ENCODE measurements at regions not wholly inside any gene's neighbourhood (a gene's known extent, or its start where the extent isn't known, plus 50 kb on each side); places are given as distances from the start of the nearest gene placed in this dataset.

DNA sequence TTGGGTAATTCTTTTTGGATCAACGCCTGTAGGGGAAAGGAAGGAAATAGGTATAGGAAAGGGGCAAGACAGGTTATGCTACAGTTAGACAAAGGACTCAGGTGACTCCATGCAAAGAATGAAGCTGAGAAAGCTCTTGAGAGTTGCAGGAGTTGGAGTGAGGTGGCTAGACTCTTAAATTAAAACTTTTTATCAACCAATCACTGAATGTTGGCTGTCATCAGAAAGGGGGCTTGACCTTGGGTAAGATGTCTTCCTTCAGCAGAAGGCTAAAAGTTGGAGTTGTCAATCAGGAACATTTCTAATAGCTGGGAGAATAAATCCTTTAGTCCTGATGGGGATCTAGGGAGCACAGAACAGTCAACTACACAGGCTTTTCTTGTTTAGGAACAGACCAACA lies 595.4 kb downstream of the SLC16A7 start:
- TF ChIP-seq POLR2AphosphoS5 (IDR thresholded peaks at IDR 0.05) (no peak), EP300 (IDR thresholded peaks at IDR 0.05) (no peak), POLR2A (IDR thresholded peaks at IDR 0.05) (no peak)
- TF ChIP-seq, protein P1, sequence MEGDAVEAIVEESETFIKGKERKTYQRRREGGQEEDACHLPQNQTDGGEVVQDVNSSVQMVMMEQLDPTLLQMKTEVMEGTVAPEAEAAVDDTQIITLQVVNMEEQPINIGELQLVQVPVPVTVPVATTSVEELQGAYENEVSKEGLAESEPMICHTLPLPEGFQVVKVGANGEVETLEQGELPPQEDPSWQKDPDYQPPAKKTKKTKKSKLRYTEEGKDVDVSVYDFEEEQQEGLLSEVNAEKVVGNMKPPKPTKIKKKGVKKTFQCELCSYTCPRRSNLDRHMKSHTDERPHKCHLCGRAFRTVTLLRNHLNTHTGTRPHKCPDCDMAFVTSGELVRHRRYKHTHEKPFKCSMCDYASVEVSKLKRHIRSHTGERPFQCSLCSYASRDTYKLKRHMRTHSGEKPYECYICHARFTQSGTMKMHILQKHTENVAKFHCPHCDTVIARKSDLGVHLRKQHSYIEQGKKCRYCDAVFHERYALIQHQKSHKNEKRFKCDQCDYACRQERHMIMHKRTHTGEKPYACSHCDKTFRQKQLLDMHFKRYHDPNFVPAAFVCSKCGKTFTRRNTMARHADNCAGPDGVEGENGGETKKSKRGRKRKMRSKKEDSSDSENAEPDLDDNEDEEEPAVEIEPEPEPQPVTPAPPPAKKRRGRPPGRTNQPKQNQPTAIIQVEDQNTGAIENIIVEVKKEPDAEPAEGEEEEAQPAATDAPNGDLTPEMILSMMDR (IDR thresholded peaks at IDR 0.05) = no peak

DNA sequence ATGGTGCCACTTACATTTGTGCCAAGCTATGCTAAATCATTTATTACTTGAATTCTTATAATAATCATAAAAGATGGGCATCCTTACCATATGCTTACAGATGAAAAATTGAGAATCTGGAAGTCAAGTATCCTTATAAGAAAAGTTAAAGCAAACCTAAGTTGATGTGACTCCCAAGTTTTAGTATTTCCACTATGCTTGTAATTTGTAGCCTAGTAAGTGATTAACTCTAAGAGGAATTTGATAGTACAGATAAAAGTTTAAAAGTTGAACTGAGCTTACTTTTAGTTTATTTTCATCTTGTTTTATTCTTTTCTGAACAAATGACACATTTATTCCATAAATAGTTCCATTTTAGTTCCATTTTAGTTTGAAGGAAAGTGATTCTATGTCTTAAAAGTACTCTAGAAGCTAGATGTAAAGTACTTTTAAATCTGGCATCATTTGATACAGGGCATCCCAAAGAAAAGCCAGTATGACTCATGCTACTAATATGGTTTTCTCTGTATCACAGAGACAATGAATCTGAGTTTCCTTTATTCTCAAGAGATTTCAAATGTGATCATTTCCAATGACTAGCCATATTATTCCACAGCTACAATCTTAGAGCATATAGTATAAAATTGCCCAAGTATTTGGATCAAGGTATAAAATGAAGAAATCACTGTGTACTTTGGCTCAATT lies 596.0 kb downstream of the SLC16A7 start:
- no peak overlapping the region for H3K27ac ChIP-seq
- ATAC-seq (ENCODE audit: low FRiP score in 2 of 2) = no peak
- H3K36me3 ChIP-seq = no peaks in the 10 kb centered on the region
- H3K9me3 ChIP-seq = no peaks in the 10 kb centered on the region
- H3K4me1 ChIP-seq = no peaks in the 10 kb centered on the region
- no peaks in the 10 kb centered on the region for H3K27me3 ChIP-seq
- no peak for TF ChIP-seq EP300 (IDR thresholded peaks at IDR 0.05)
- TF ChIP-seq, protein P1 (IDR thresholded peaks at IDR 0.05) = no peak
- no peak for TF ChIP-seq POLR2AphosphoS5 (IDR thresholded peaks at IDR 0.05)
- no peak for TF ChIP-seq POLR2A (IDR thresholded peaks at IDR 0.05)
- DNase-seq = no peak
- H3K4me3 ChIP-seq = no peak overlapping the region

More for the DNA sequence above, 595.4 kb downstream of the SLC16A7 start:
- no peaks in the 10 kb centered on the region for H3K4me1 ChIP-seq
- ATAC-seq (ENCODE audit: low FRiP score in 2 of 2) = no peak
- no peak overlapping the region for H3K4me3 ChIP-seq
- no peak for DNase-seq
- 62 to 72% methylated on average over 1 of the region's 1 CpG for WGBS, 2 donors
- H3K27me3 ChIP-seq = no peaks in the 10 kb centered on the region
- no peaks in the 10 kb centered on the region for H3K36me3 ChIP-seq
- H3K27ac ChIP-seq = no peak overlapping the region
- H3K9me3 ChIP-seq = no peaks in the 10 kb centered on the region

DNA sequence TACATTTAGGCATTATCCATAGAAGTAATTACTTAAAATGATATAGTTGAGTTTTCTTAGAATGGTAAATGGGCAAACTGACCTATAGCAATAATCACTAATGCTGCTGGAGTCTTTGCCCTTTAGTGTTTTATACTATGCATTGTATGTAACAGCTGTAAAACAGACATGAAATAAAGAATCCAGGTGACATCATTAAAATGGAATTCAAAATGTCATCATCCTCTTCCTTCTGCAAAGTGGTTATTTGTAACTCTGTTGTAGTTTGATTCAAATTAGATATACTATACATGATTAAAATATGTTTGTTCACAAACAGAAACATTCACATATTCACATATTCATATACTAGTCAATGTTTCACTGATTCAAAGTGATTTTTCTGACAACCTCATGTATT lies 598.8 kb downstream of the SLC16A7 start:
- Histone ChIP-seq H3K4me3 (no peak overlapping the region), H3K27me3 (no peaks in the 10 kb centered on the region), H3K27ac (no peak overlapping the region), H3K9me3 (no peaks in the 10 kb centered on the region), H3K36me3 (no peaks in the 10 kb centered on the region), H3K4me1 (no peaks in the 10 kb centered on the region)
- no peak for DNase-seq
- TF ChIP-seq EP300 (IDR thresholded peaks at IDR 0.05) (no peak), POLR2A (IDR thresholded peaks at IDR 0.05) (no peak), POLR2AphosphoS5 (IDR thresholded peaks at IDR 0.05) (no peak)
- TF ChIP-seq, protein P1 (IDR thresholded peaks at IDR 0.05) = no peak
- no peak for ATAC-seq (ENCODE audit: low FRiP score in 2 of 2)

DNA sequence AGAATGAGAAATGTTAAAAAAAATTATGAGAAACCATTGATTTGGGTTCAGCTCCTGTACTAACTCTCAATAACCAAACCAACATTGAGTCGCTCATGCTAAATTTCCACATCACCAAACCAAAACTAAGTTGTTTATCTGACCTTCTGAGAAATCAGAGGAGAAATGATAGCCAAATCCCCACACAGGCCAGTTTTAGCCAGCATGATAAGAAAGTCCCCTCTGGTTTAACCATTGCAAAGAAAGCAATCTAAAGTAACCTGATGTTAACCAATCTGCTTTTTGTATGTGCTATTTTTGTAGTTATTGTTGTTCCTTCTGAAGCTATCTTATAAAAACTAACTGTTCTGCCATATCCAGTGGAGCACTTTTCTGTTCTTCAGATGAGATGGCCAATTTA lies 599.7 kb downstream of the SLC16A7 start:
- H3K27me3 ChIP-seq = no peaks in the 10 kb centered on the region
- 83 to 91% methylated on average over 1 of the region's 1 CpG for WGBS, 2 donors
- no peaks in the 10 kb centered on the region for H3K4me1 ChIP-seq
- no peaks in the 10 kb centered on the region for H3K36me3 ChIP-seq
- no peak overlapping the region for H3K4me3 ChIP-seq
- ATAC-seq (ENCODE audit: low FRiP score in 2 of 2) (no peak), DNase-seq (no peak)
- no peaks in the 10 kb centered on the region for H3K9me3 ChIP-seq
- TF ChIP-seq, protein P1 (IDR thresholded peaks at IDR 0.05) = no peak
- H3K27ac ChIP-seq = no peak overlapping the region

DNA sequence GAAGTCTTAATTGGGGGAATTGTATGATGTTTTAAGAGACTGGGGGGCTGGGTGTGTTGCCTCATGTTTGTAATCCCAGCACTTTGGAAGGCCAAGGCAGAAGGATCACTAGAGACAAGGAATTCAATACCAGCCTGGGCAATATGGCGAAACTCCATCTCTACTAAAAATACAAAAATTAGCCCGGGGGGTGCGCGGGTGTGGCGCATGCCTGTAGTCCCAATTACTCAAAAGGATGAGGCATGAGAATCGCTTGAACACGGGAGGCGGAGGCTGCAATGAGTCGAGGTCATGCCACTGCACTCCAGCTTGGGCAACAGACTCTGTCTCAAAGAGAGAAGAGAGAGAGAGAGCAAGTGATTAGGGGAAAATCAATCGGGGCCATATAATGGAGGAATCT lies 600.5 kb downstream of the SLC16A7 start:
- ATAC-seq (ENCODE audit: low FRiP score in 2 of 2) (no peak), DNase-seq (no peak)
- no peak for TF ChIP-seq POLR2A (IDR thresholded peaks at IDR 0.05)
- Histone ChIP-seq H3K4me1 (no peaks in the 10 kb centered on the region), H3K36me3 (no peaks in the 10 kb centered on the region), H3K9me3 (no peaks in the 10 kb centered on the region), H3K27me3 (no peaks in the 10 kb centered on the region), H3K27ac (no peak overlapping the region), H3K4me3 (no peak overlapping the region)
- 89 to 93% methylated on average over 10 of the region's 10 CpGs for WGBS, 2 donors
